Endothelial cell of umbilical vein (primary cell): ENCODE measurements at regions not wholly inside any gene's neighbourhood (a gene's known extent, or its start where the extent isn't known, plus 50 kb on each side); places are given as distances from the start of the nearest gene placed in this dataset.

Source experiments
- BruUV-seq: library from RNA; stranded (reverse); fragments of 400-500 nt; replicated peaks from 2 replicates; lab custom pipeline; 2021; lab: Mats Ljungman, UMichigan
- CTCF ChIA-PET: fragments of 300-600, 350-600 bp; sonication (Branson Sonifier 250); formaldehyde crosslinking; loops from one replicate; lab custom pipeline; 2021; ENCODE audit warnings: antibody characterized with exemption, inconsistent platforms; lab: Charles Lee
- POLR2A ChIA-PET: fragments of 300-600, 350-600 bp; sonication (Branson Sonifier 250); formaldehyde crosslinking; loops from one replicate; lab custom pipeline; 2021; ENCODE audit warnings: antibody characterized with exemption, inconsistent platforms; lab: Charles Lee
- DNase-seq: peaks from one replicate; pipeline ENCODE4 v3.0.0-alpha.2; 2011; ENCODE audit warnings: low read depth, low spot score
- FAIRE-seq: peaks from 2 replicates; lab custom pipeline; 2011; peaks lifted over from hg19 to GRCh38; lab: Jason Lieb, UNC
- H2AFZ ChIP-seq: 2 replicates; pipeline ENCODE4 v1.6.0; 2012; ENCODE audit warnings: low read depth, low read length, control low read depth, inconsistent platforms
- H3K27ac ChIP-seq: 2 replicates; pipeline ENCODE4 v1.5.1; 2011; ENCODE audit warnings: low read depth, mild to moderate bottlenecking, control low read depth, low read length, moderate library complexity; ENCODE audit not compliant: insufficient read depth
- H3K27me3 ChIP-seq, 2 experiments: 2 replicates each; pipeline versions ENCODE4 v1.6.0 to v1.6.1; 2011; ENCODE audit warnings: low read length in 2 of 2, mixed read lengths in 1 of 2; ENCODE audit not compliant: control insufficient read depth in 2 of 2, insufficient read depth in 2 of 2
- H3K36me3 ChIP-seq, 2 experiments: 2 replicates in 1 of 2; 3 replicates in 1 of 2; pipeline ENCODE4 v1.5.1; 2011; ENCODE audit warnings: low read length in 2 of 2, mild to moderate bottlenecking in 1 of 2, moderate library complexity in 1 of 2; ENCODE audit not compliant: control insufficient read depth in 2 of 2, insufficient read depth in 2 of 2; ENCODE audit errors: extremely low read depth in 1 of 2
- H3K4me1 ChIP-seq: 3 replicates; pipeline ENCODE4 v1.5.1; 2011; ENCODE audit warnings: mild to moderate bottlenecking, low read length; ENCODE audit not compliant: control insufficient read depth, insufficient read depth; ENCODE audit errors: extremely low read depth
- H3K4me2 ChIP-seq: 2 replicates; pipeline ENCODE4 v1.6.1; 2011; ENCODE audit warnings: low read length, control low read depth, mixed read lengths; ENCODE audit not compliant: insufficient read depth
- H3K4me3 ChIP-seq, 3 experiments: fragments of 200-600 bp in 1 of 3; sonication (generic), shearing (Covaris generic) in 1 of 3; replicated peaks in 1 of 3; 2 replicates each; pipeline ENCODE4 v1.5.1; 2011 to 2016; ENCODE audit warnings: control low read depth in 3 of 3, low read length in 3 of 3, mild to moderate bottlenecking in 2 of 3, inconsistent platforms in 1 of 3, low read depth in 1 of 3, moderate library complexity in 1 of 3; ENCODE audit not compliant: insufficient read depth in 1 of 3
- H3K79me2 ChIP-seq: 2 replicates; pipeline ENCODE4 v1.6.0; 2012; ENCODE audit warnings: low read length, inconsistent platforms; ENCODE audit not compliant: control insufficient read depth, insufficient read depth
- H3K9ac ChIP-seq: replicated peaks from 2 replicates; pipeline ENCODE3; 2011; ENCODE audit warnings: low read length, control low read depth; ENCODE audit not compliant: insufficient read depth; ENCODE audit errors: extremely low read depth
- H3K9me1 ChIP-seq: replicated peaks from 3 replicates; pipeline ENCODE4 v1.6.0; 2011; ENCODE audit warnings: mild to moderate bottlenecking, low read length; ENCODE audit not compliant: control insufficient read depth, insufficient read depth; ENCODE audit errors: extremely low read depth
- H3K9me3 ChIP-seq: replicated peaks from 2 replicates; pipeline ENCODE4 v1.5.1; 2012; ENCODE audit warnings: low read length, inconsistent platforms; ENCODE audit not compliant: control insufficient read depth, insufficient read depth
- H4K20me1 ChIP-seq: replicated peaks from 2 replicates; pipeline ENCODE3; 2011; ENCODE audit warnings: mild to moderate bottlenecking, low read length; ENCODE audit not compliant: control insufficient read depth, insufficient read depth; ENCODE audit errors: extremely low read depth
- EZH2 ChIP-seq: IDR thresholded peaks from 2 replicates; pipeline ENCODE4 v1.6.1; 2012; ENCODE audit warnings: borderline replicate concordance, low read depth, mild to moderate bottlenecking, moderate library complexity, low read length, inconsistent platforms; ENCODE audit not compliant: severe bottlenecking
- FOS ChIP-seq: IDR thresholded peaks from 2 replicates; pipeline ENCODE4 v1.6.1; 2011; ENCODE audit warnings: mild to moderate bottlenecking, low read length, moderate library complexity, borderline replicate concordance; ENCODE audit not compliant: insufficient read depth
- GATA2 ChIP-seq: IDR thresholded peaks from 2 replicates; pipeline ENCODE4 v1.7.0; 2011; ENCODE audit warnings: low read depth, mild to moderate bottlenecking, moderate library complexity, mixed read lengths, low read length; ENCODE audit not compliant: insufficient read length, insufficient read depth
- JUN ChIP-seq: IDR thresholded peaks from 2 replicates; pipeline ENCODE4 v1.6.1; 2011; ENCODE audit warnings: borderline replicate concordance, low read depth; ENCODE audit not compliant: insufficient read length, insufficient read depth
- MAX ChIP-seq: IDR thresholded peaks from 2 replicates; pipeline ENCODE4 v1.6.1; 2011; ENCODE audit not compliant: insufficient read depth, insufficient read length
- MYC ChIP-seq: IDR thresholded peaks from one replicate; pipeline ENCODE4 v1.6.1; 2011; ENCODE audit warnings: mild to moderate bottlenecking, low read depth, low read length
- POLR2A ChIP-seq: IDR thresholded peaks from 2 replicates; pipeline ENCODE4 v1.6.1; 2012; ENCODE audit warnings: low read depth, mild to moderate bottlenecking, control low read depth, low read length
- POLR2AphosphoS5 ChIP-seq: IDR thresholded peaks from 2 replicates; pipeline ENCODE4 v1.6.1; 2012; ENCODE audit warnings: low read depth, mild to moderate bottlenecking, control low read depth, low read length, moderate library complexity; ENCODE audit not compliant: insufficient read depth
- dilution Hi-C: fragments of 300-500 bp; cut with MboI; formaldehyde crosslinking; loops from one replicate; pipeline ENCODE4 v1.15.0; 2019; ENCODE audit warnings: low sequenced_read_pairs; ENCODE audit not compliant: extremely low pct_ligation_motif_present
- intact Hi-C: fragments of 100-400 bp; cut with micrococcal nuclease; formaldehyde crosslinking; loops from one replicate; pipeline ENCODE4 v1.10.0; 2022

GRCh38 chr4:130608121-130608520 is 1512.2 kb downstream of the C4orf33 start:
- intact Hi-C loops (no loop called here), dilution Hi-C loops (no loop called here)
- no peaks in the 10 kb centered on the region for H3K9me3 ChIP-seq
- TF ChIP-seq POLR2A: no peak
- H4K20me1 ChIP-seq: no peaks in the 10 kb centered on the region
- no peak overlapping the region for H3K4me3 ChIP-seq
- no peaks in the 10 kb centered on the region for H3K9me1 ChIP-seq
- no TSS peak for BruUV-seq
- no peak for FAIRE-seq
- no peaks in the 10 kb centered on the region for H3K4me1 ChIP-seq
- H3K79me2 ChIP-seq: no peaks in the 10 kb centered on the region
- CTCF ChIA-PET: no interaction called here
- POLR2A ChIA-PET: no interaction called here
- H3K4me2 ChIP-seq: no peak overlapping the region
- H3K27me3 ChIP-seq: no peaks in the 10 kb centered on the region
- no peak overlapping the region for H3K9ac ChIP-seq
- no peaks in the 10 kb centered on the region for H3K36me3 ChIP-seq
- H2AFZ ChIP-seq: no peak overlapping the region
- DNase-seq: no peak
- no peak overlapping the region for H3K27ac ChIP-seq

GRCh38 chr4:130628531-130628930 is 1532.6 kb downstream of the C4orf33 start:
- no peak for TF ChIP-seq FOS
- no peak for TF ChIP-seq JUN
- TF ChIP-seq EZH2: no peak
- TF ChIP-seq POLR2AphosphoS5: no peak
- no peak for TF ChIP-seq MAX
- no peak for TF ChIP-seq GATA2
- no peak for TF ChIP-seq MYC
- intact Hi-C loops (no loop called here), dilution Hi-C loops (no loop called here)
- Histone ChIP-seq H3K36me3 (no peaks in the 10 kb centered on the region), H3K4me1 (no peaks in the 10 kb centered on the region), H3K27me3 (no peaks in the 10 kb centered on the region), H3K4me2 (no peak overlapping the region), H4K20me1 (no peaks in the 10 kb centered on the region), H3K9me3 (no peaks in the 10 kb centered on the region), H2AFZ (no peak overlapping the region), H3K4me3 (no peak overlapping the region), H3K79me2 (no peaks in the 10 kb centered on the region), H3K9me1 (no peaks in the 10 kb centered on the region), H3K27ac (no peak overlapping the region), H3K9ac (no peak overlapping the region)
- DNase-seq (no peak), FAIRE-seq (no peak)
- ChIA-PET CTCF (no interaction called here), POLR2A (no interaction called here)
- no TSS peak for BruUV-seq
